ENCODE measurements at regions not wholly inside any gene's neighbourhood (a gene's known extent, or its start where the extent isn't known, plus 50 kb on each side); places are given as distances from the start of the nearest gene placed in this dataset.
"Not testable (repeated sequence)": the region's sequence is repeated elsewhere in the genome, so short reads cannot be mapped to it uniquely, and the experiment has no call there.

- Histone ChIP-seq H3K27ac (no peak overlapping the region), H3K4me3 (no peak overlapping the region)
Observed at GRCh38 chr7:16268821-16269768, 152.2 kb downstream of the CRPPA start.

- H3K27ac ChIP-seq: no peak overlapping the region
- H3K4me3 ChIP-seq: no peak overlapping the region
Observed at GRCh38 chr7:16267953-16268820, 153.2 kb downstream of the CRPPA start.

- Histone ChIP-seq H3K4me3 (no peak overlapping the region), H3K27ac (no peak overlapping the region)
Observed at GRCh38 chr7:16266877-16267276, 154.5 kb downstream of the CRPPA start.

- H3K27ac ChIP-seq: not testable (repeated sequence)
Observed at GRCh38 chr7:16266470-16266869, 154.9 kb downstream of the CRPPA start.

GRCh38 chr7:16265863-16266458, 155.4 kb downstream of the CRPPA start:
- H3K4me3 ChIP-seq: no peak overlapping the region
- H3K27ac ChIP-seq: no peak overlapping the region

More at GRCh38 chr7:16266470-16266869, 154.9 kb downstream of the CRPPA start:
- H3K4me3 ChIP-seq: not testable (repeated sequence)

GRCh38 chr7:16264823-16265804, 156.2 kb downstream of the CRPPA start:
- Histone ChIP-seq H3K27ac (no peak overlapping the region), H3K4me3 (no peak overlapping the region)

- H3K4me3 ChIP-seq: no peak overlapping the region
- H3K27ac ChIP-seq: no peak overlapping the region
Observed at GRCh38 chr7:16264036-16264819, 157.1 kb downstream of the CRPPA start.

GRCh38 chr7:16263377-16263776, 158.0 kb downstream of the CRPPA start:
- not testable (repeated sequence) for H3K27ac ChIP-seq, H3K4me3 ChIP-seq

GRCh38 chr7:16261654-16262053, 159.7 kb downstream of the CRPPA start:
- Histone ChIP-seq H3K27ac (no peak overlapping the region), H3K4me3 (no peak overlapping the region)

GRCh38 chr7:16261100-16261499, 160.2 kb downstream of the CRPPA start:
- no peak overlapping the region for H3K4me3 ChIP-seq
- H3K27ac ChIP-seq: no peak overlapping the region

GRCh38 chr7:16260236-16260728, 161.1 kb downstream of the CRPPA start:
- no peak overlapping the region for H3K4me3 ChIP-seq
- H3K27ac ChIP-seq: no peak overlapping the region

- H3K4me3 ChIP-seq, H3K27ac ChIP-seq: not testable (repeated sequence)
Observed at GRCh38 chr7:16256419-16256818, 164.9 kb downstream of the CRPPA start.

- H3K4me3 ChIP-seq, H3K27ac ChIP-seq: not testable (repeated sequence)
Observed at GRCh38 chr7:16255952-16256351, 165.4 kb downstream of the CRPPA start.

- H3K4me3 ChIP-seq, H3K27ac ChIP-seq: not testable (repeated sequence)
Observed at GRCh38 chr7:16250655-16251054, 170.7 kb downstream of the CRPPA start.

GRCh38 chr7:16249204-16249603, 172.1 kb downstream of the CRPPA start:
- not testable (repeated sequence) for H3K4me3 ChIP-seq, H3K27ac ChIP-seq

- H3K27ac ChIP-seq, H3K4me3 ChIP-seq: not testable (repeated sequence)
Observed at GRCh38 chr7:16248556-16248955, 172.8 kb downstream of the CRPPA start.

- Histone ChIP-seq H3K4me3 (no peak overlapping the region), H3K27ac (no peak overlapping the region)
Observed at GRCh38 chr7:16244469-16244868, 176.9 kb downstream of the CRPPA start.

- H3K4me3 ChIP-seq: no peak overlapping the region
- no peak overlapping the region for H3K27ac ChIP-seq
Observed at GRCh38 chr7:16242920-16243319, 178.4 kb downstream of the CRPPA start.
